Effector memory CD8-positive, alpha-beta T cell (primary cell): ENCODE measurements at regions not wholly inside any gene's neighbourhood (a gene's known extent, or its start where the extent isn't known, plus 50 kb on each side); places are given as distances from the start of the nearest gene placed in this dataset.

Experiments
- ATAC-seq: fragments of 150-1000 bp; cut with Tn5 transposase; replicated peaks from 2 replicates; pipeline ENCODE4 v1.10.0; 2021; ENCODE audit warnings: mild to moderate bottlenecking, moderate library complexity
- DNase-seq, 3 experiments: peaks; one replicate each; pipeline ENCODE4 v3.0.0; 2021
- H3K27ac Mint-ChIP-seq, 2 donors: one replicate each; pipeline ENCODE4 v1.8.0; 2022; ENCODE audit warnings: mild to moderate bottlenecking in 2 of 2, mixed read lengths in 2 of 2, moderate library complexity in 2 of 2
- H3K27me3 Mint-ChIP-seq, 2 donors: one replicate each; pipeline ENCODE4 v1.8.0; 2022; ENCODE audit warnings: mixed read lengths in 2 of 2
- H3K36me3 Mint-ChIP-seq: one replicate; pipeline ENCODE4 v1.8.0; 2022; ENCODE audit warnings: mild to moderate bottlenecking, moderate library complexity, mixed read lengths; ENCODE audit not compliant: insufficient read depth
- H3K4me1 Mint-ChIP-seq, 2 donors: one replicate each; pipeline ENCODE4 v1.8.0; 2022; ENCODE audit warnings: low read depth in 2 of 2, mixed read lengths in 2 of 2
- H3K4me3 Mint-ChIP-seq, 2 donors: one replicate each; pipeline ENCODE4 v1.8.0; 2022; ENCODE audit warnings: mild to moderate bottlenecking in 2 of 2, mixed read lengths in 2 of 2, moderate library complexity in 2 of 2
- H3K9me3 Mint-ChIP-seq, 2 donors: one replicate each; pipeline ENCODE4 v1.8.0; 2022; ENCODE audit warnings: mixed read lengths in 2 of 2

GRCh38 chr12:16668198-16668597 is 62.2 kb upstream of the LMO3 start:
- no peaks in the 10 kb centered on the region for H3K27me3 Mint-ChIP-seq
- H3K4me1 Mint-ChIP-seq, result no peaks in the 10 kb centered on the region
- DNase-seq (no peak), ATAC-seq (no peak)
- no peak overlapping the region for H3K4me3 Mint-ChIP-seq
- no peak overlapping the region for H3K27ac Mint-ChIP-seq
- H3K9me3 Mint-ChIP-seq, result peaks cover 2 to 11% of the 10 kb centered on the region in 2 donors
- H3K36me3 Mint-ChIP-seq, result no peaks in the 10 kb centered on the region

GRCh38 chr12:16658699-16659098 is 52.7 kb upstream of the LMO3 start:
- ATAC-seq, result no peak
- no peaks in the 10 kb centered on the region for H3K36me3 Mint-ChIP-seq

More at GRCh38 chr12:16658699-16659098, 52.7 kb upstream of the LMO3 start:
- Mint-ChIP-seq H3K4me3 (no peak overlapping the region), H3K27ac (no peak overlapping the region), H3K9me3 (peaks cover 15 to 51% of the 10 kb centered on the region in 2 donors), H3K4me1 (no peaks in the 10 kb centered on the region), H3K27me3 (no peaks in the 10 kb centered on the region)
- DNase-seq, result no peak
